SK-N-SH treated with all-trans-retinoic acid at 6 μM for 48 hours (cell line): ENCODE measurements at regions not wholly inside any gene's neighbourhood (a gene's known extent, or its start where the extent isn't known, plus 50 kb on each side); places are given as distances from the start of the nearest gene placed in this dataset.

Experiments used
- BACH2 ChIP-seq: fragments of 250-450 bp; sonication (Bioruptor Pico); IDR thresholded peaks from 2 replicates; pipeline ENCODE4 v1.9.0; 2021; ENCODE audit warnings: mild to moderate bottlenecking, borderline replicate concordance
- RARB ChIP-seq: fragments of 250-450 bp; sonication (Bioruptor Pico); IDR thresholded peaks from 2 replicates; pipeline ENCODE4 v1.8.0; 2021; ENCODE audit warnings: mild to moderate bottlenecking, moderate library complexity
- TCF4 ChIP-seq: fragments of 250-450 bp; sonication (Bioruptor Pico); IDR thresholded peaks from 2 replicates; pipeline ENCODE4 v1.8.0; 2021; ENCODE audit warnings: mild to moderate bottlenecking, moderate library complexity, borderline replicate concordance
- ZC3H10 ChIP-seq: fragments of 250-450 bp; sonication (Bioruptor Pico); IDR thresholded peaks from 2 replicates; pipeline ENCODE4 v1.5.1; 2021; ENCODE audit warnings: mild to moderate bottlenecking, moderate library complexity
- ZFP30 ChIP-seq: fragments of 450-650 bp; formaldehyde crosslinking; IDR thresholded peaks from 2 replicates; pipeline ENCODE4 v1.5.0; 2022; ENCODE audit warnings: mild to moderate bottlenecking, moderate library complexity
- ZNF565 ChIP-seq: fragments of 450-650 bp; formaldehyde crosslinking; conservative IDR thresholded peaks from 2 replicates; pipeline ENCODE4 v1.5.0; 2020; ENCODE audit warnings: low read depth, mild to moderate bottlenecking, moderate library complexity
- TF ChIP-seq, protein P1 (sequence below): fragments of 250-450 bp; sonication (Bioruptor Pico); IDR thresholded peaks from 2 replicates; pipeline ENCODE4 v1.8.0; 2020; ENCODE audit warnings: mild to moderate bottlenecking, moderate library complexity, borderline replicate concordance
- TF ChIP-seq, protein P2 (sequence below): fragments of 250-450 bp; sonication (Bioruptor Pico); IDR thresholded peaks from 2 replicates; pipeline ENCODE4 v1.5.0; 2020; ENCODE audit warnings: mild to moderate bottlenecking, moderate library complexity

GRCh38 chr7:17619196-17619818 is 320.9 kb downstream of the AHR start:
- TF ChIP-seq ZC3H10 (no peak), BACH2 (CRISPR knock-in tag) (no peak), RARB (CRISPR knock-in tag) (no peak), TCF4 (no peak), ZFP30 (CRISPR knock-in tag) (no peak), ZNF565 (CRISPR knock-in tag) (no peak)
- TF ChIP-seq, protein P1, sequence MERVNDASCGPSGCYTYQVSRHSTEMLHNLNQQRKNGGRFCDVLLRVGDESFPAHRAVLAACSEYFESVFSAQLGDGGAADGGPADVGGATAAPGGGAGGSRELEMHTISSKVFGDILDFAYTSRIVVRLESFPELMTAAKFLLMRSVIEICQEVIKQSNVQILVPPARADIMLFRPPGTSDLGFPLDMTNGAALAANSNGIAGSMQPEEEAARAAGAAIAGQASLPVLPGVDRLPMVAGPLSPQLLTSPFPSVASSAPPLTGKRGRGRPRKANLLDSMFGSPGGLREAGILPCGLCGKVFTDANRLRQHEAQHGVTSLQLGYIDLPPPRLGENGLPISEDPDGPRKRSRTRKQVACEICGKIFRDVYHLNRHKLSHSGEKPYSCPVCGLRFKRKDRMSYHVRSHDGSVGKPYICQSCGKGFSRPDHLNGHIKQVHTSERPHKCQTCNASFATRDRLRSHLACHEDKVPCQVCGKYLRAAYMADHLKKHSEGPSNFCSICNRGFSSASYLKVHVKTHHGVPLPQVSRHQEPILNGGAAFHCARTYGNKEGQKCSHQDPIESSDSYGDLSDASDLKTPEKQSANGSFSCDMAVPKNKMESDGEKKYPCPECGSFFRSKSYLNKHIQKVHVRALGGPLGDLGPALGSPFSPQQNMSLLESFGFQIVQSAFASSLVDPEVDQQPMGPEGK (CRISPR knock-in tag) = no peak
- TF ChIP-seq, protein P2, sequence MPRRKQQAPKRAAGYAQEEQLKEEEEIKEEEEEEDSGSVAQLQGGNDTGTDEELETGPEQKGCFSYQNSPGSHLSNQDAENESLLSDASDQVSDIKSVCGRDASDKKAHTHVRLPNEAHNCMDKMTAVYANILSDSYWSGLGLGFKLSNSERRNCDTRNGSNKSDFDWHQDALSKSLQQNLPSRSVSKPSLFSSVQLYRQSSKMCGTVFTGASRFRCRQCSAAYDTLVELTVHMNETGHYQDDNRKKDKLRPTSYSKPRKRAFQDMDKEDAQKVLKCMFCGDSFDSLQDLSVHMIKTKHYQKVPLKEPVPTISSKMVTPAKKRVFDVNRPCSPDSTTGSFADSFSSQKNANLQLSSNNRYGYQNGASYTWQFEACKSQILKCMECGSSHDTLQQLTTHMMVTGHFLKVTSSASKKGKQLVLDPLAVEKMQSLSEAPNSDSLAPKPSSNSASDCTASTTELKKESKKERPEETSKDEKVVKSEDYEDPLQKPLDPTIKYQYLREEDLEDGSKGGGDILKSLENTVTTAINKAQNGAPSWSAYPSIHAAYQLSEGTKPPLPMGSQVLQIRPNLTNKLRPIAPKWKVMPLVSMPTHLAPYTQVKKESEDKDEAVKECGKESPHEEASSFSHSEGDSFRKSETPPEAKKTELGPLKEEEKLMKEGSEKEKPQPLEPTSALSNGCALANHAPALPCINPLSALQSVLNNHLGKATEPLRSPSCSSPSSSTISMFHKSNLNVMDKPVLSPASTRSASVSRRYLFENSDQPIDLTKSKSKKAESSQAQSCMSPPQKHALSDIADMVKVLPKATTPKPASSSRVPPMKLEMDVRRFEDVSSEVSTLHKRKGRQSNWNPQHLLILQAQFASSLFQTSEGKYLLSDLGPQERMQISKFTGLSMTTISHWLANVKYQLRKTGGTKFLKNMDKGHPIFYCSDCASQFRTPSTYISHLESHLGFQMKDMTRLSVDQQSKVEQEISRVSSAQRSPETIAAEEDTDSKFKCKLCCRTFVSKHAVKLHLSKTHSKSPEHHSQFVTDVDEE (CRISPR knock-in tag) = no peak
